ENCODE measurements at regions not wholly inside any gene's neighbourhood (a gene's known extent, or its start where the extent isn't known, plus 50 kb on each side); places are given as distances from the start of the nearest gene placed in this dataset.

GRCh38 chr2:128777196-128778035, 458.7 kb upstream of the HS6ST1 start:
- TF ChIP-seq CTCF (conservative IDR thresholded peaks at IDR 0.05 in 1 of 2, IDR thresholded peaks at IDR 0.05 in 1 of 2; ENCODE audit: low read depth in 1 of 2, low read length in 2 of 2): no peak
- no peak for TF ChIP-seq EZH2 (IDR thresholded peaks at IDR 0.05; ENCODE audit: low read length, missing control alignments)
